Stimulated activated CD4-positive, alpha-beta T cell treated with anti-CD3 and anti-CD28 coated beads, Interleukin-1b, Interleukin-23, amount 100 ng/mL, for 4 hours (primary cell): ENCODE measurements at regions not wholly inside any gene's neighbourhood (a gene's known extent, or its start where the extent isn't known, plus 50 kb on each side); places are given as distances from the start of the nearest gene placed in this dataset.

Experiments
- DNase-seq, 2 donors: peaks; one replicate each; pipeline ENCODE4 v3.0.0-alpha.2; 2020; ENCODE audit warnings: low read depth in 2 of 2

DNA sequence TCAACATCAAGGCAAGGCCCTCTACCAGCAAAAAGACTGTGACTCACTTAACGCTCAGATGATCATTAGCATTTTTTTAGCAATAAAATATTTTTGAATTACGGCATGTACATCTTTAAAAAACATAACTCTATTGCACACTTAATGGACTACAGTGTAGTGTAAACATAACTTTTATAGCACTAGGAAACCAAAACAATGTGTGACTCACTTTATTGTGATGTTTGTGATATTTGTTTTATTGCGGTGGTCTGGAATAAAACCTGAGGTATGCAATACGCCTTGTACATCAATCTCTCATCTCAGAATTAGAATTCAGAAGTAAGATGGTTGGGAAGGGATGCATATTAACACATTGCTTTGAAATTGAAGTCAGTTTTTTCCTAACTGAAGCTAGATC is 106.9 kb upstream of the PTCH1 start:
- no peak for DNase-seq

DNA sequence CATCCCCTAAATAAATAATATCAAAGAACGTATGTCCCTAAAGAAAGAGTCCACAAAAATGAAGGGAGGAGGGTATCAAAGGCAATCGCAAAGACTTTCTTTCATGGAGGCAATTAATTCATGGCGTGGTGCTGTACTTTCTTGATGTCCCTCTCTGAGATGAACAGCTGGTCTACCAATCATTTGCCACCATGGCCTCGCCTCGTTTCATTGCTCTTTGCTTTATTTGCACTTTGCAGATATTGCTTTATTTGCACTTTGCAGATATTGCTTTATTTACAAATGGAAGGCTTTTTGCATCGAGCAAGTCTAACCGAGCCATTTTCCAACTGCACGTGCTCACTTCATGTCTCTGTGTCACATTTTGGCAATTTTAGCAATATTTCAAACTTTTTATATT is 104.0 kb upstream of the PTCH1 start:
- DNase-seq: no peak

DNA sequence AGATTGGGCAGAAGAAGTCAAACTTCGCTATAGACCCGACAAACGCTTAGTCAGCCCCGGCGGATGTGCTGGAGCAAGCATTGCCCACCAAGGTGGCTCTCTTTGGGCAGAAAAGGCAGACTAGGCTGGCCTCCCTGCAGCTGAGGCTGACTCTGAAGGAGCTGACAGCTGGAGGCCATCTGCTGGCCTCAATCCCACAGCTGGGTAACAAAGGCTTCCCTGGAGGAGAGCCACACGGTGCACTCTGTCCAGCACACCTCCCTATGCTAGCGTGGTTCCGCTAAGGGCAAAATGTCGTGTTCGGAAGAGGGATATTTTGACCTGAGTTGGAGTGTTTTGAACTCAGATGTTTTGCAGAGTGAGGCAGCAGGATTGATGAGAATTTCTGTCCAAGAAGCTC is 103.5 kb upstream of the PTCH1 start:
- DNase-seq: no peak

DNA sequence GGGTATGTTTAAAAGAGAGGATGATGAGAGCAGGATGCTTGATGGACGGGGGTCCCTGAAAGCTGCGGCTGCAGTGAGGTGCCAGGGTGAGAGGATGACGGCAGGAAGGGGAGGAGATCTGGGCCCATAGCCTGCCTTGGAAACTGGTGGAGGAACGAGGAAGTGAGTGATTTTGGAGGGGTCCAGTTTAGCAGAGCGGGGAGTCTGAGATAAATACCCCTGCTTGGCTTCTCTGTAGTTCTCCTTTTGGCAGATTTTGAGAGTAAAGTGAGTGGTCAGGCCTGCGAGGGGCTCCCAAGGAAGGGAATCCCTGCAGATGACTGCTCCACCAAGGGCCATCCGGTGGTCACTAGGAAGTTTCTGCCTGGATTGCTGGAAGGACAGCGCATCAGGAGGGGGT is 98.5 kb upstream of the PTCH1 start:
- DNase-seq: no peak

DNA sequence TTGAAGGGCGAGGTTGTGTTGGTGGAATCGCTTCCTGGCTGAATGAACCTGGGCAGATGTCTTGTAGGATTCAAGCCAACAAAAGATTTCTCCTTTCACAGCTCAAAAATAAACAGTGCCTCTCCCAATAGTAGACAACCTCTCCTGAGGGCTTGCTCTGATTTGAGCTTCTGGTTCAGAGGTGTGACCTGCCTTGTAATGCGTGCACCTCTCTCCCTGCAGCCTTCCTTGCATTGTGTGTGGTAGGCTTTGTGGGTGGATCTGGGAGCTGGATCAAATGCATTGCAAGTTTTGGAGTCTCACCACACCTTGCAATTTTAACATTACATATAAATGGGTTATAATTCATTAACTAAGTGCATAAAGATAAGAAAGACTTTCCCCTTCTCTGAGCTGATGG is 96.9 kb upstream of the PTCH1 start:
- DNase-seq: no peak

DNA sequence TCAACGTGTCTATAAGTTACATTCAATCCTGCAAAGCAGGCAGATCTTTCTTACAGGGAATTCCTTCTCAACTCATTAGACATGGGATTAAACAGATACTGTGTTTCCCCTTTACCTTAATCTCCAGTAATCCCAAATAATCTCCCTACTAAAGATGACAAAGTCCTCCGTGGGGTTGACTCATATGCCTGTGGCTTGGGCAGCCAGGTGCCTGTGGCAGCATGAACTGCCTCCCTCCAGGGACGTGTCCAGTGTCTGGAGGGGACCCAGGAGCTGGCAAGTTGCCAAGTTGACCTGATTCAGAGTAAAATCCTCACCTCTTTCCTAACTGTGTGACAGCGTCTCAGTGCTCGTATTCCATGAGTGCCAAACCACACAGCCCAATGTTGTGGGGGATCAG is 94.6 kb upstream of the PTCH1 start:
- no peak for DNase-seq

DNA sequence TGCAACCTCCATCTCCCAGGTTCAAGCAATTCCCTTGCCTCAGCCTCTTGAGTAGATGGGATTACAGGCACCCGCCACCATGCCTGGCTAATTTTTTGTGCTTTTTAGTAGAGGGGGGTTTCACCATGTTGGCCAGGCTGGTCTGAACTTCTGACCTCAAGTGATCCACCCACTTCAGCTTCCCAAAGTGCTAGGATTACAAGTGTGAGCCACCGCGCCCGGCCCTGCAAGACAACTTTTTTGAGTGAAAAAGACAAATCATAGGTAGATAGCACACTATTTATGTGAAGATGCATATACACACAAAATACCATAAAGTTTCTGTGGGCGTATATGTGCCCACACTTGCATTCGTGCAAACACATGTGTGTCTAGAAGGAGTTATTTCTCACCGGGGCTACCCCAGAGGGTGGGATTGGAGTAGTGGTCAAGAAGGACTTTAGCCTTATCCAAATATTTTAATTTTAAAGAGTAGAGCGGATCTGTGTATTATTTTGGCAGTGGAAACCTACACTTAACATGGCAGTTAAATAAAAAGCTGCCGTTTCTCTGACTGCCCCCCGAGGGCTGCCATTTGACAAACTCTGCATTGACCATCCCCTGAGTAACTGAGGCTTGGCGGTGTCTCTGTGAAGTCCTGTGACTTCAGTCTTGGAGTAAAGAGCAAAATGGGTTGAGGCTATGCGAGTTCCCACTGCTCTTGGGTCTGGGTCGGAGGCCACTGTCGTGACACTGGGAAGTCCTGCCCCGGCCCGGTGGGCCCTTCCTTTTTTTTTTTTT is 93.4 kb upstream of the PTCH1 start:
- no peak for DNase-seq

DNA sequence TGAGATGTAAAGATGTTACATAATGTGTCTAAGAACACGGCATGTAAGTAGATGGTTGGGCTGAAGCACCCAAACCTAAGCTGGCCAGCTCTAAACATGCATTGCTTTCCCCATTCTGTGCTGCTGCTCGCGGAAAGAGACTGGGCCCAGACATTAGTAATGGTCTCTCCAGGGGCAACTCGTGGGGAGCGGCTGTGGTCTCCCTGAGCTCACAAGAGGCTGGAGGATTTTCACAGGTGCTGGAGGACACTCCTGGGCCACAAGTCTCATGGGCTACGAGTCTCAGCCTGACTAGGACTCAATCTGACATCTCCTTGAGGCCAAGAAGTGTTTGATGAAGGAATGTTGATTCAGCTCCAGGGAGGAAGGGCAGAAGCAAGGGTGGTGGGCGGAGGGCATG is 92.7 kb upstream of the PTCH1 start:
- DNase-seq: no peak

DNA sequence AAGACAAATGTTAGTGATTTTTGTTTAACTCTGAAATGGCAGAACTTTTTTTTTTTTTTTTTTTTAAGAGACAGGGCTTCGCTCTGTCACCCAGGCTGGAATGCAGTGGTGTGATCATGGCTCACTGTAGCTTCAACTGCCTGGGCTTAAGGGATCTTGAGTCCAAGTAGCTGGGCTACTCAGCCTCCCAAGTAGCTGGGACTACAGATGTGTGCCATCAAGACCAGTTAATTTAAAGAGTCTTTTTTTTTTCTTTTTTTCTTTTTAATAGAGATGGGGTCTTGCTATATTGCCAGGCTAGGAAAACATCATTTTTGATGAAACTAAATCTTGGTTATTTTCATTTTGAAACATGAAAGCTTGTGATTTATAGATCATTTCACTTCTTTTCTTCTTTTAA is 91.6 kb upstream of the PTCH1 start:
- no peak for DNase-seq

DNA sequence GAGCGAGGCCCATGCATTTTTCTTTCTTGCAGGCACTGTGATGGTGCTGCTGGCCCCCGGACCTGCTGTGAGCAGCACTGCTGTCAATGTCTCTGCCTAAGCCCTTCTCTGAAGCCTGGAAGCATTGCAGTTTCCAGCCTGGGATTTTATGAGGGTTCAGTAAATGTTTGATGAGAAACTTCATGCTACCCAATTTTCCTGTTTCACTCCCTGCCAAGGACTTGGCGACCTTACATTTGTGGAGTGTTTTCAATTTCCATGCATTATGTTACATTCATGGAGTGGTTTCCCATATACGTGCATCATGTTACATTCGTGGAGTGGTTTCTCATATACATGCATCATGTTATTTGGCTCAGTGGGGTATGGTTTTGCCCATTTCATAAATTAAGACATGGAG is 90.7 kb upstream of the PTCH1 start:
- DNase-seq: no peak

DNA sequence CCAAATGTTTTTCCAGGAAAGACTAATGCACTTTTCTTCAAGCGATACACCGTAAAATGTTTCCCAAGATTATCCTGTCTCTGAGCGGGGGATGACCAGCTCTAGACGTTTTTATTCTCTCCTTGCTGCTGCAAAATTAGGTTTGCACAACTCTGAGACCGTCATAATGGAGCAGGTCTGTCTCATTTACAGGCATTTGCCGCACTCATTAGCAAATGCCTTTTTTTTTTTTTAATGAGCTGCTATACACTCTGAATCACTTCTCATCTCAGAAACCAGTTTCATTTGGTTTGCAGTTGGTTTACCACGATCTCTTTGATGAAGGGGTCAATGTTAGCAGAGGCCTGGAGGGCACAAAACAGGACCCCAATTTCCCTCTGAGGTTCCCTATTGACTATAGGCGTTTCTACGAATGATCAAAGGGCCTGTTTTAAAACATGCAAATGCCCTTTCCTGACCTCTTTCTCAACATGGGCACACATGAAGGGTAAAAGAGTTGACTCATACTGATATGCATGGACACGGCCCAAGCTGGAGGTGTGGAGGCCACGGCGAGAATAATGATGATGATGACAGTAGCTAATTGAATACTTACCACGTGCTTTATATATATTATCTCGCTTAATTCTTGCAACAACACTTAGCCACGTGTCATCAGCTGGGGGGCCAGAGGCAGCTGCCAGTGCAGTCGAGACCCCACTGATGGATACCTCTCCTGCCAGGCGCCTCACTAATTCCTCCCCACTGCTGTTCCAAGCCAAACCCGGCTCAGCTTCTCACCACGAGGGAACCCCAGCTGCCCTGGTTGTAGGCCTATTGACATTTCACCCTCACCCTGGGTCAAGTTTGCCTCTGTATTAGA is 89.9 kb upstream of the PTCH1 start:
- no peak for DNase-seq

DNA sequence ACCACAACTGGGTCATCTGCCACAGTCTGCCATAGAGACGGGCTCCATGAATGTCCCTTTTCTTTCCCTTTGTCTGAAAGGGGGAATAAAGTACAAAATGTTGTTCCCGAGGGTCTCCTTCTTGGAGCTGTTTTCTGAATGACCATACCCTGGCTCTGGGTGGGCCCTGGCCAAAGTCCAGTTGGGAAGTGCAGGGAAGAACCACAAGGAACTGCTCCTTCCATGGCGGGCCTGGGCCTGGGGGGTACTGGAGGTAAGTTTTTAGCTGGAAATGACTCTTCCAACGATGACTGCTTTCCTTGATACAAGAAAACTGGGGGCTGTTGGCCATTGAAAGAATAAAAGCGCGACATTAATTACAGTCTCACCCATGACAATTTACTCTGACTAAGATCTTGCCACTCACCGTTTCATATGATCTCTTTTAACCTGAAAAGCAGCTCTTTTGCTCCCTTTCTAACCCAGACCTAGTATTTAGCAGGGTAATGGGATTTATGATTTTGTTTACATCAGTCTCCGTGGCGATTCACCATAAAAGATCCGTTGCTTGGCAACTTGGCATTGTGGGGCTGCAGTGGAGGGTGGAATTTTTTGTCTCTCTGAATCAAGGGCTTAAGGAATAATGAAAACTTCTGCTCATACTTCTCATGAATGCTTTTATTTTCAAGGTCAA is 89.2 kb upstream of the PTCH1 start:
- no peak for DNase-seq

DNA sequence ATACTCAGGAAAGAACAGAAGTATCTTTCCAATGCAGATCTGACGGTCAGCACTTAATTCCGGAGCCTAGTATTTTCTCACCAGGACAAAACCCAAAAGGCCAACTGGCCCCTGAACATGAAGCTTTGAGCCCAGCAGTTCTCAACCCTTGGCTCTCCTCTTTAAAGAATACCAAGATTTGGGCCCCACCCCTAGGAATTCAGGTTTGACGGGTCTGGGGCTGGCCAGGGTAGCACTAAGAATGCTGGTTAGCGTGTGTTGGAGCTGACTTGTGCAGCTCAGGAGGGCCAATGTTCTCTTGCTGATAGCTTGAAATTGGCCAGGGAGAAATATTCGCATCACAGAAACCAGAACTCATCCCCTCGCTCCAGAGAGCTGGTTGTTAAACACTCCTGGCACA is 88.3 kb upstream of the PTCH1 start:
- no peak for DNase-seq

DNA sequence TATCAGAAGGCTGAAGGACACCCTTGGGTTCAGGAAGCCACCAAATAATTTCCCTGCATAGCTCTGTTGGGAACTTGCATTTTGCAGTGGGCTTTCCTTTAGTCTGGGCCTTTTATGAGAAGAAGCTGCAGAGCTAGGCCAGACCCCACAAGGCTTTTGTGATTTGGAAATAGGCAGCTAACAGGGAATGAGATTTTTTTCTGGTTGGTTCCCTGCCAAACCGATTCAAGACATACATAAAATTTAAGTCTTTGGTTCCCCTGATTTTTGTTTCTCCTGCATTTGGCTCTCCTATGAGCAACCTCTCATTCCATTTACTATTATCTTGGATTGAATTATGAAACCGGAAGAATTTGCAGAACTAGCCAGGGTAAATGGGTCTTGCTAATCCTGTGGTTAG is 81.5 kb upstream of the PTCH1 start:
- no peak for DNase-seq

DNA sequence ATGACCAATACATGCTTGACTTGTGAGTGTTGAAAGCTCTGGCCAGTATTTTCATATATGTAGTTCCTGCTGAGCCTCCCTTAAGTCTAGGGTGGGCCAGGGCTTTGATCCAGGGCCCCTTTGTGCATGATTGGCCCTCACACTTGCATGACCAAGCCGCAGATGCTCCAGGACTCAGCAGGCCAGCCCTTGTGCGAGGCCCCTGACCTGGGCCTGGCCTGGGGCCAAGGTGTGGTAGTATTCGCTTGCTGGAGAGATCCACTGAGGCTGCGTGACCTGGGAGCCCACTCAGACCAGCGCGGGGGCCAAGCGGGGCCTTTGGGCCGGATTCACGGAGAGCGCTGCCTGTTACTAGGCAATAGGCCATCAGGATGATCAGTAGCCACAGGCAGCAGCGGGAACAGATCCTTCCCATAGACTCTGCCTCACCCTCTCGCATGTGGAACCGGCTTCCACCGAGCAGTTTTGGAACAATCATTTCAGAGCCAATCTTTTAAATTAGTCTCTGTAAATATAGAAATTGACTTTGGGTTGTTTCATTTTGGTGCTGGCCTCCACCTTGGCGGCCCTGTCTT is 79.0 kb upstream of the PTCH1 start:
- DNase-seq: no peak

DNA sequence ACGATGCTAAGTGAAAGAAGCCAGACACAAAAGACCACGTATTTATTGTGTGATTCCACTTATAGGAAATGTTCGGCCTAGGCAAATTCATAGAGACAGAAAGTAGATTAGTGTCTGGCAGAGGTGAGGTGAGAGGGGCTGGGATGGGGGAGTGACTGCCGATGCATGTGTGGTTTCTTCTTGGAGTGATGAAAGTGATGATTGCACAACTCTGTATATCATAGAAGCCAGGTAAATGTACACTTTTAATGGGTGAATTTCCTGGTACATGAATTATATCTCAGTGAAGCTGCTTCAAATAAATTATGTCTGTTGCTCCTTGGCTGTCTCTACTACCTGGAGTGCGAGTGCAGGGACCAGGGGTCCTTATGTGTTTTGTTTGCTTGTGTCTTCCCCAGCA is 76.2 kb upstream of the PTCH1 start:
- no peak for DNase-seq

DNA sequence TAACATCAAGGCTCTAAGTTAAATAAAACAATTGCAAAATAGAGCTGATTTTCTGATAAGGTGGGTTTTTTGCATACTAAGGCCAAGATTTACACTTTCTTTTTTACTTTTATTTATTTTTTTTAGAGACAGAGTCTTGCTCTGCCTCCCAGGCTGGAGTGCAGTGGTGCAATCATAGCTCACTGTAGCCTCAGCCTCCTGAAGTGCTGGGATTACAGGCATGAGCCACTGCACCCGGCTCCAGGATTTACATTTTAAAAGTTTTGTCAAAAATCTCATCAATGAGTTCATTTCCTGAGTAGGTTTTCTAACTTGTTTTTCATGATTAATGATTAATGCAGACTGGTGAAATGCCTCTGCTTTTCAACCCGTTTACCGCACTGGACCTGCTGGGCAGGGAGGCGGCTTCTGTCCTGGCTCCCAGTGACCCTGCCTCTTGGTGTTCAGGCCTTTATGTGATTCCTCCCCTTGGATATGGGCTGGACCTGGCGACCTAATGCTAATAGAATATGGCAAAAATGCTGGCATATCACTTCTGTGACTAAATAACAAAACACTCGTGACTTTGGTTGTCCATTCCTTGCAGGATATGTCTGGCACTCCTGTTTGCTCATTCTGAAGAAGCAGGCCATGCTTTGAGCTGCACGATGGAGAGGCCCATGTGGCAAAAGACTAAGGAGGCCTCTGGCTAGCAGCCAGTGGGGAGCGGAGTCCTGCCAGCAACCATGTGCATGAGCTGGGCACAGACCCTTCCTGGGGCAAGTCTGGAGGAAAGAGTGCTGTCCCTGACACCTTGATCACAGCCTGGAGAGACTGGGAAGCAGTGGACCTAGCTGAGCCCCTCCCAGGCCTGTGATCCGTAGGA is 72.2 kb upstream of the PTCH1 start:
- no peak for DNase-seq

DNA sequence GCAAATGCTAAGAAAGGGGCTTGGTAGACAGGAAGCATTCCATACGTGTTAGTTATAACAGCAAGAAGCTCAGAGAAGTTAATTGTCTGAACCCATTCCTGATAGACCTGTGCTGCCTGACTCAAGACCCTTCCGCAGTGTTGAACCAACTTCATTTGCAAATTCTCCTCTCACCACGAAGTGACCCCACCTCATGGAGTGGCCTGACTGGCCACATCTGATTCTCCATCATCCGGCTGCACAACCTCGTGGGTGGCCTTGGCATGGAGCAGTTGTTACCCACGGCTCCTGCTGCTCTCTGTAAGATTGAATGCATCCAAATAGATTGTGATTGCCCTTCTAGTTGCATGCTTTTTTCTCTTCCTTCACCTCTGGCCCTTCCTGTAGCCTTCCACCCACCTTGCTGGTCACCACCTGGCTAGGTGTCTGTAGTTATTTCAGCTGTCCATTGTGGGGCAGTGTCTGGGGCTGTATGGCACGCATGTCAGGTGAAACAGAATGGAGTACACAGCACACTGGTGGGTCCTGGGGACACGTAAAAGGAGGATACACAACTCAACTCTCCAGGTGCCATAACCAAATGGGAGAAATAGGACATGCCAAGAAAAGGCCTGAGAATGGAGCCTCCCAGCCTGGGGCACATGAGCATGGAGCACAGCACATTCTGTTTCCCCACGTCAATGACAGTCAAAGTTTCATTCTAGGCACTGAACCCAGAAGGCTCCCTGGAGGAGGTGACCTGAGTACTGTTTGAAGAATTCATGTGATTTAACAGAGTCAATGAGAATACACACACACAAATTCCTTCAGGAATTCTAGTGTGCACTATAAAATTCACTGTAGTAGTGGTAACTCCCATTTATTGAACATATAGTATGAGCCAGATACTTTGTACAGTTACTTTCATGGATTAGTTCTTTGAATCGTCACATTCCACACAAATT is 70.5 kb upstream of the PTCH1 start:
- no peak for DNase-seq

DNA sequence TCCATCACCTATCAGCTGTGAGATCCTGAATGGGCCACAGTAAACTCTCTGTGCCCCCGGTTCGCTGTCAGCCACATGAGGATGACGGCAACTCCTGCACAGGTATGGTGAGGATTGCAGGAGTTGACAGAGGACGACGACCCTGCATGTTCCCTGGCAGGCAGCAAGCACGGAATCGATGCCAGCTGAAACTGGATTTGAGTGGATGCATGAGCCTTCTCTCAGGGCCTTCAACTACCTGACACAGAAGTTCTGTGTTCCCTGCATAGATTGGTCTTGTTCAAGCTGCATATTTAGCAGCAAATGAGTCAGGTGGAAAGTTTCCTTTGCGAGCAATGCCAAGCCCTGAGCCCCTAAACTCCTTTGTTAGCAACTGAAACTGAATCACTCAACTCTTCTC is 69.6 kb upstream of the PTCH1 start:
- no peak for DNase-seq

DNA sequence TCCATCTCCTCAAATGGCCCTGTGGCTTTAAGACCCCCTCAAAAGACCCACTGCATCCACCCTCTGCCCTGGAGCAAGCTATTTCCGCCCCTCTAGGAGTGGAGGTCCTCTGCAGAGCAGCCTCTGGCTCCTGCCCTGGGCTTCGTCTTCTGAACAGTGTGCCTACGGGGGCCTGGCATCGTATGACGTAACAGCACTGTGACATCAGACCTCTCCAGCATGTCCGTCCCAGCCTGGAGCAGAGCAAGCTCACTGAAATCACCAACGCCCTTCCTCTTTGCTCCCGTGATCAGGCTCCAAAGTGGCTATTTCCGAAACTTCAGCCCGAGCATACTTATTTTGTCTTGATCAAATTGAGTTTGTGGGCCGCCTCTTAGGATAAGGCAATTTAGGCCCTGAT is 69.1 kb upstream of the PTCH1 start:
- no peak for DNase-seq
